Lower leg skin (tissue), 3 donors: ENCODE measurements at regions not wholly inside any gene's neighbourhood (a gene's known extent, or its start where the extent isn't known, plus 50 kb on each side); places are given as distances from the start of the nearest gene placed in this dataset.

Source experiments
- POLR2A ChIP-seq, 2 donors: fragments of 450-650 bp; IDR thresholded peaks; one replicate each; pipeline ENCODE4 v1.6.1; 2016 to 2017; ENCODE audit warnings: antibody characterized with exemption in 2 of 2, mild to moderate bottlenecking in 1 of 2, moderate library complexity in 1 of 2
- TF ChIP-seq, protein P1 (sequence below), 3 donors: fragments of 450-650 bp; IDR thresholded peaks; one replicate each; pipeline ENCODE4 v1.5.1; 2016; ENCODE audit warnings: antibody characterized with exemption in 3 of 3, mild to moderate bottlenecking in 3 of 3, moderate library complexity in 2 of 3

GRCh38 chr4:103778221-103778620 is 58.4 kb upstream of the TACR3 start:
- TF ChIP-seq, protein P1, sequence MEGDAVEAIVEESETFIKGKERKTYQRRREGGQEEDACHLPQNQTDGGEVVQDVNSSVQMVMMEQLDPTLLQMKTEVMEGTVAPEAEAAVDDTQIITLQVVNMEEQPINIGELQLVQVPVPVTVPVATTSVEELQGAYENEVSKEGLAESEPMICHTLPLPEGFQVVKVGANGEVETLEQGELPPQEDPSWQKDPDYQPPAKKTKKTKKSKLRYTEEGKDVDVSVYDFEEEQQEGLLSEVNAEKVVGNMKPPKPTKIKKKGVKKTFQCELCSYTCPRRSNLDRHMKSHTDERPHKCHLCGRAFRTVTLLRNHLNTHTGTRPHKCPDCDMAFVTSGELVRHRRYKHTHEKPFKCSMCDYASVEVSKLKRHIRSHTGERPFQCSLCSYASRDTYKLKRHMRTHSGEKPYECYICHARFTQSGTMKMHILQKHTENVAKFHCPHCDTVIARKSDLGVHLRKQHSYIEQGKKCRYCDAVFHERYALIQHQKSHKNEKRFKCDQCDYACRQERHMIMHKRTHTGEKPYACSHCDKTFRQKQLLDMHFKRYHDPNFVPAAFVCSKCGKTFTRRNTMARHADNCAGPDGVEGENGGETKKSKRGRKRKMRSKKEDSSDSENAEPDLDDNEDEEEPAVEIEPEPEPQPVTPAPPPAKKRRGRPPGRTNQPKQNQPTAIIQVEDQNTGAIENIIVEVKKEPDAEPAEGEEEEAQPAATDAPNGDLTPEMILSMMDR (IDR thresholded peaks at IDR 0.05), result no peak
- no peak for TF ChIP-seq POLR2A (IDR thresholded peaks at IDR 0.05)
